OCI-LY7 (cell line): ENCODE measurements at regions not wholly inside any gene's neighbourhood (a gene's known extent, or its start where the extent isn't known, plus 50 kb on each side); places are given as distances from the start of the nearest gene placed in this dataset.

Experiments used
- EZH2phosphoT487 ChIP-seq: fragments of 200-600 bp; sonication (generic); IDR thresholded peaks from 2 replicates; pipeline ENCODE4 v1.6.1; 2018; ENCODE audit warnings: low read depth, borderline replicate concordance, mild to moderate bottlenecking, mixed run types, antibody characterized with exemption, low read length, moderate library complexity, mixed read lengths
- TF ChIP-seq, protein P1 (sequence below): fragments of 200-600 bp; sonication (generic); conservative IDR thresholded peaks from 2 replicates; pipeline ENCODE4 v1.5.1; 2014; ENCODE audit warnings: mild to moderate bottlenecking, antibody characterized with exemption, low read length, moderate library complexity, mixed read lengths

DNA sequence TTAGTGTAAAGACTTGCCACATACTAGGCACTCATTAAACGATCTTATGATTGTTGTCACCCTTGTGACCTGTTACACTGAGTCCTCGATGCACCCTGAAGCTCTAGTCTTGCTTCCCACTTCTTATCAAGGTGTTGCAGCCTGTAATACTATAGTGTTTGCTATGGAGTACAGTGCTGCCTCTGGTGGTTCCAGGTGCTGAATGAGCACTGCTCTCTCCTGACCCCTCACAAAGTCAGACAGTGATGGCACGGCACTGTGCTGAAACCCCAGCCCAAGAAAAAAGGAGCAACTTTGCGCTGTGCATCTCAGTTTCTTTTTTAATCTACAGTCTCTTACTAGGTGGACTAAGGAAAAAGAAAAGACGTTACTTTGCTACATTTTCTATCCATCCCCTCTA is 106.3 kb downstream of the GC start:
- TF ChIP-seq, protein P1, sequence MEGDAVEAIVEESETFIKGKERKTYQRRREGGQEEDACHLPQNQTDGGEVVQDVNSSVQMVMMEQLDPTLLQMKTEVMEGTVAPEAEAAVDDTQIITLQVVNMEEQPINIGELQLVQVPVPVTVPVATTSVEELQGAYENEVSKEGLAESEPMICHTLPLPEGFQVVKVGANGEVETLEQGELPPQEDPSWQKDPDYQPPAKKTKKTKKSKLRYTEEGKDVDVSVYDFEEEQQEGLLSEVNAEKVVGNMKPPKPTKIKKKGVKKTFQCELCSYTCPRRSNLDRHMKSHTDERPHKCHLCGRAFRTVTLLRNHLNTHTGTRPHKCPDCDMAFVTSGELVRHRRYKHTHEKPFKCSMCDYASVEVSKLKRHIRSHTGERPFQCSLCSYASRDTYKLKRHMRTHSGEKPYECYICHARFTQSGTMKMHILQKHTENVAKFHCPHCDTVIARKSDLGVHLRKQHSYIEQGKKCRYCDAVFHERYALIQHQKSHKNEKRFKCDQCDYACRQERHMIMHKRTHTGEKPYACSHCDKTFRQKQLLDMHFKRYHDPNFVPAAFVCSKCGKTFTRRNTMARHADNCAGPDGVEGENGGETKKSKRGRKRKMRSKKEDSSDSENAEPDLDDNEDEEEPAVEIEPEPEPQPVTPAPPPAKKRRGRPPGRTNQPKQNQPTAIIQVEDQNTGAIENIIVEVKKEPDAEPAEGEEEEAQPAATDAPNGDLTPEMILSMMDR, result no peak
- TF ChIP-seq EZH2phosphoT487, result no peak
